ENCODE measurements at regions not wholly inside any gene's neighbourhood (a gene's known extent, or its start where the extent isn't known, plus 50 kb on each side); places are given as distances from the start of the nearest gene placed in this dataset.
A peak's percentile ranks its signal among the peaks of the same experiment; 100 is the strongest.

DNA sequence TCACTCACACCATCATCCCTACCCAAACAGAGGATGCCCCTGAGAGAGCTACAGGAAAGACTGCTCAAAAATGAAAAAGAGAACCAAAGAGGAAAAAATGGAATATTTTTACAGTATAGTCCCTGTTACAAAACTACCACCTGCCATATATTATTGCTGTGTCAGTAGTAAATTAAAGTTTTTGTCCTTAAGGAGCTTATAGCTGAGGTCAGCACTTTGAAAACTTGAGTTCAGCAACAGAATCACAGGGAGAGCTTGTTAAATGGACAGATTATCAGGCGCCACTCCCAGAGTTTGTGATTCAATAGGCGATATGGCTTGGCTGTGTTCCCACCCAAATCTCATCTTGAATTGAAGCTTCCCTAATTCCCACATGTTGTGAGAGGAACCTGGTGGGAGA, 71.9 kb upstream of the FAM9A start:
- H3K27ac ChIP-seq = no peak overlapping the region
- TF ChIP-seq, protein P1, sequence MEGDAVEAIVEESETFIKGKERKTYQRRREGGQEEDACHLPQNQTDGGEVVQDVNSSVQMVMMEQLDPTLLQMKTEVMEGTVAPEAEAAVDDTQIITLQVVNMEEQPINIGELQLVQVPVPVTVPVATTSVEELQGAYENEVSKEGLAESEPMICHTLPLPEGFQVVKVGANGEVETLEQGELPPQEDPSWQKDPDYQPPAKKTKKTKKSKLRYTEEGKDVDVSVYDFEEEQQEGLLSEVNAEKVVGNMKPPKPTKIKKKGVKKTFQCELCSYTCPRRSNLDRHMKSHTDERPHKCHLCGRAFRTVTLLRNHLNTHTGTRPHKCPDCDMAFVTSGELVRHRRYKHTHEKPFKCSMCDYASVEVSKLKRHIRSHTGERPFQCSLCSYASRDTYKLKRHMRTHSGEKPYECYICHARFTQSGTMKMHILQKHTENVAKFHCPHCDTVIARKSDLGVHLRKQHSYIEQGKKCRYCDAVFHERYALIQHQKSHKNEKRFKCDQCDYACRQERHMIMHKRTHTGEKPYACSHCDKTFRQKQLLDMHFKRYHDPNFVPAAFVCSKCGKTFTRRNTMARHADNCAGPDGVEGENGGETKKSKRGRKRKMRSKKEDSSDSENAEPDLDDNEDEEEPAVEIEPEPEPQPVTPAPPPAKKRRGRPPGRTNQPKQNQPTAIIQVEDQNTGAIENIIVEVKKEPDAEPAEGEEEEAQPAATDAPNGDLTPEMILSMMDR (IDR thresholded peaks at IDR 0.05) = no peak
- TF ChIP-seq ZFX (IDR thresholded peaks at IDR 0.05; ENCODE audit: borderline replicate concordance) = no peak

DNA sequence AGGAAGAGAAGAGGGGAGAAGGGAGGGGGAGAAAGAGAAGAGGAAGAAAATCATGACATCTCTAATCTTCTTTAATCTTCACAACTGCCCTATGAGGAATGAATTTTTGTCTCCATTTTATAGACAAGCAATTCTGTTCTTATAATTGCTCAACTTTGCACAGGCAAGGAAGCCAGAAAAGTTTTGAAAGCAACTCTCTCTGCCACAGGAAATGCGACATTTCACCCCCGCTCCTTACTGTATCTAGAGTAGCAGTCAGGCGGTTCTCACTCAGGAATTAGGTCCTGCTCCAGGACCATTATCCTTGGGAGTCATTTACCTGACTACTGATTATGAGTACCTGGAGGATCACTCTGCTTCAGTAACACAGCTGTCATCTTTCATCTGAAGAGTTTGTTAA, 69.2 kb upstream of the FAM9A start:
- TF ChIP-seq ZFX (IDR thresholded peaks at IDR 0.05; ENCODE audit: borderline replicate concordance) = no peak
- TF ChIP-seq, protein P1 (IDR thresholded peaks at IDR 0.05) = no peak
- no peak overlapping the region for H3K27ac ChIP-seq

DNA sequence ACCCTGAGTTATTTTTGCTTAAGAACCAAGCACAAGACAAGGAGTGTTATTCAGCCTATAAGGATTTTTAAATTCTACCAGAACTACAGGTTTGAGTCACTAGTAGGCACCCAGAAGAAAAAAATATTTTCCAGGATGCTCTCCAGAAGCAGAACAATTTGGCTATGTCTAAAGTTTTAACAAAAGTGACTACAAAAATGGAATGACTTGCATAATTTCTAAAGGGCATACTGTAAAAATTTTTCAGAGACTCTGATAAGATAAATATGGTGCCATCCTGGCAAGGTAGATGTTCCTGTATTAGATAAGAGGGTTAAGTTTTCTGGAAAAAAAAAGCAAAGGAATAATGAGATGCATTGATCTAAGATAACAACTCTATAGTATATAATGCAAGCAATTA, 68.6 kb upstream of the FAM9A start:
- TF ChIP-seq, protein P1 (IDR thresholded peaks at IDR 0.05) = no peak
- TF ChIP-seq ZFX (IDR thresholded peaks at IDR 0.05; ENCODE audit: borderline replicate concordance) = no peak
- no peak overlapping the region for H3K27ac ChIP-seq

DNA sequence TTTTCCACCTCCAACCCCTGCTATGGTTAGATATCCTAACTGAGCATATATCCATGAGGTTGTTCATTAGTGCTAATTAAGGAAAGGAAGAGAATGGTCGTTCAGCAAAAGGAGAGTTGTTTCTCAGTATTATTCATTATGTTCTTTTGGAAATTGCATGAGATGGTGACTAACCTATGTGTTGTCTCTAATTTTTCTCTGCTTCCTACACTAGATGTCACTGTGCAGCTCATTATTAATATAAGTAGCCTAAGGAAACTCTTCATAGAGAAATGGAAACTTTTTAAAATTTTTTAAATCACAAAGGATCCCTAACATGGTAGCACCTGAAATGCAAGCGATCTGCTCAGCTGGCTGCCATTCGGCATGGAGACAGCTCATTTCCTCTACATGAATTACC, 67.7 kb upstream of the FAM9A start:
- H3K27ac ChIP-seq = no peak overlapping the region
- TF ChIP-seq, protein P1 (IDR thresholded peaks at IDR 0.05) = peak; percentile 34
- no peak for TF ChIP-seq ZFX (IDR thresholded peaks at IDR 0.05; ENCODE audit: borderline replicate concordance)

DNA sequence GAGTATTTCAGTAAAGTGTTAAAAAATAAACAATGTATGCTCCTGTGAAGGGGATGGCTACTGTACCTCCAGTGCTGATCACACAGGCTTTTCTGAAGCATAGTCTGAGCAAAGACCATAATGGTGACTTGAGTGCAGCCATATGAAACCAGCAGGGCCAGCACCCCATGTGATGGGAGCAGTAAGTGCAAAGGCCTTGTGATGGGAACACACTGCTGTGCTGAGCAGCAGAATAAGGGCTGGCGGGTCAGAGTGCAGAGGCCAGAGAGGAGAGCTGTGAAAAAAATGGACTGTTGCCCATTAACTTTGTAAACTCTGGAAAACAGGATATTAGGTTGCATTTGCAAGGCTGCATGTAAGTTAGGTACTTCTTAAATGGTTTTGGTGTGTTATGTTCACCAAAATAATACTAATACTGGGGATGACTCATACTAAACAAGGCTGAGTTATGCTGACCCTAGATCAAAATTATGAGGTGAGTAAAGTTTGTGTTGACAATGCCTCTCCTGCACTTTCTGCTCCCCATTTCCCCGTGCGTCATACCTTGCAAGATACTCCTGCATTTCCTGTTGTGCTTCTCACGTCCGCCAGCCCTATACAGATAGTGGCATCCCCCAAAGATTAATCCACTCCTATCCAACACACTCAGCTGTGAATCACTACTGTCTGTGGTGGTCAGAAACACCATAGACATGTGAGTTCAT, 67.0 kb upstream of the FAM9A start:
- H3K27ac ChIP-seq = no peak overlapping the region
- TF ChIP-seq ZFX (IDR thresholded peaks at IDR 0.05; ENCODE audit: borderline replicate concordance) = no peak
- TF ChIP-seq, protein P1 (IDR thresholded peaks at IDR 0.05) = no peak

DNA sequence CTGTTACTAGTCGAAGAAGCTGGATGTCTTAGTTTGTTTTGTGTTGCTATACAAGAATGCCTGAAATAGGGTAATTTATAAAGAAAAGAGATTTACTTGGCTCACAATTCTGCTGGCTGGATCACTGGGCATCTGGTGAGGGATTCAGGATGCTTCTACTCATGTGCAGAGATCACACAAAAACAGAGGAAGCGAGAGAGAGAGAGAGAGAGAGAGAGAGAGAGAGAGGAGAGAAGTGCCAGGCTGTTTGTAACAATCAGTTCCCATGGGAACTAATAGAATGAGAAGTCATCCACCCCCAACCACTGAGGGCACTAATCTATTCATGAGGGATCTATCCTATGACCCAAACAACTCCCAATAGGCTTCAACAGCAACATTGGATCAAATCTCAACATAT, 66.2 kb upstream of the FAM9A start:
- no peak for TF ChIP-seq ZFX (IDR thresholded peaks at IDR 0.05; ENCODE audit: borderline replicate concordance)
- TF ChIP-seq, protein P1 (IDR thresholded peaks at IDR 0.05) = no peak

DNA sequence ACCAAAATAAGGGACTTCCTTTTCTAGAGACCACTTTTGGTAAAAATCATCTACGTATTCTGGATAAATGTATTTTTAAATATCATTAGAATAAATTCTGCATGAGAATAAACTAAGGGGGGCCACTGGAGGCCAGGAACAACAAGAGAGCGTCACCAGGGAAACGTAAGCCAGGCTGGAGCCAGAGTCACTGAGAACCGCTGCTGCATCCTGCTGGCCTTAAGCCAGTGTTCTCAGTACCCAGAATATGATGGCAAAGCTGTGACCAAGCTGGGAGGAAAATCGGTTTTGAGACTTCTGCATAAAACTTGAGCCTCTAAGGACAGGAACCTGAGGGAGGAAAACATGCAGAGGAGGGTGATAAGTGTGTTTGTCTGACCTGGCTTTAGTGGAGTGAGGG, 63.0 kb upstream of the FAM9A start:
- TF ChIP-seq ZFX (IDR thresholded peaks at IDR 0.05; ENCODE audit: borderline replicate concordance) = no peak
- TF ChIP-seq, protein P1 (IDR thresholded peaks at IDR 0.05) = no peak

More for the DNA sequence above, 66.2 kb upstream of the FAM9A start:
- no peak overlapping the region for H3K27ac ChIP-seq

More for the DNA sequence above, 63.0 kb upstream of the FAM9A start:
- H3K27ac ChIP-seq = no peak overlapping the region
